ENCODE measurements at regions not wholly inside any gene's neighbourhood (a gene's known extent, or its start where the extent isn't known, plus 50 kb on each side); places are given as distances from the start of the nearest gene placed in this dataset.

GRCh38 chr6:108734271-108734922, 113.8 kb upstream of the ARMC2 start:
- no peak for DNase-seq (ENCODE audit: low spot score)

- no peak for DNase-seq (ENCODE audit: low spot score)
These were observed 112.8 kb upstream of the ARMC2 start for GRCh38 chr6:108735310-108736001.

- no peak for DNase-seq (ENCODE audit: low spot score)
These were observed 112.2 kb upstream of the ARMC2 start for GRCh38 chr6:108736002-108736361.

GRCh38 chr6:108736832-108737231, 111.4 kb upstream of the ARMC2 start:
- DNase-seq (ENCODE audit: low spot score) = peak; percentile 34

GRCh38 chr6:108737594-108738546, 110.4 kb upstream of the ARMC2 start:
- DNase-seq (ENCODE audit: low spot score) = peak; percentile 55

- DNase-seq (ENCODE audit: low spot score) = no peak
These were observed 109.4 kb upstream of the ARMC2 start for GRCh38 chr6:108738684-108739416.

- DNase-seq (ENCODE audit: low spot score) = no peak
These were observed 108.5 kb upstream of the ARMC2 start for GRCh38 chr6:108739496-108740330.

GRCh38 chr6:108741331-108741989, 106.8 kb upstream of the ARMC2 start:
- DNase-seq (ENCODE audit: low spot score) = no peak

GRCh38 chr6:108742041-108742440, 106.2 kb upstream of the ARMC2 start:
- peak; percentile 8 for DNase-seq (ENCODE audit: low spot score)

- DNase-seq (ENCODE audit: low spot score) = no peak
These were observed 103.8 kb upstream of the ARMC2 start for GRCh38 chr6:108744244-108744972.

GRCh38 chr6:108744996-108745395, 103.2 kb upstream of the ARMC2 start:
- no peak for DNase-seq (ENCODE audit: low spot score)

GRCh38 chr6:108745664-108746336, 102.4 kb upstream of the ARMC2 start:
- DNase-seq (ENCODE audit: low spot score) = no peak

GRCh38 chr6:108746366-108746765, 101.9 kb upstream of the ARMC2 start:
- DNase-seq (ENCODE audit: low spot score) = no peak

GRCh38 chr6:108746836-108747575, 101.2 kb upstream of the ARMC2 start:
- no peak for DNase-seq (ENCODE audit: low spot score)

GRCh38 chr6:108748055-108748454, 100.2 kb upstream of the ARMC2 start:
- no peak for DNase-seq (ENCODE audit: low spot score)

GRCh38 chr6:108748959-108749358, 99.3 kb upstream of the ARMC2 start:
- DNase-seq (ENCODE audit: low spot score) = no peak

GRCh38 chr6:108750801-108751200, 97.4 kb upstream of the ARMC2 start:
- DNase-seq (ENCODE audit: low spot score) = no peak

- no peak for DNase-seq (ENCODE audit: low spot score)
These were observed 96.9 kb upstream of the ARMC2 start for GRCh38 chr6:108751282-108751681.
